Fibroblast of skin of left biceps (primary cell): ENCODE measurements at regions not wholly inside any gene's neighbourhood (a gene's known extent, or its start where the extent isn't known, plus 50 kb on each side); places are given as distances from the start of the nearest gene placed in this dataset.
"Not testable (repeated sequence)": the region's sequence is repeated elsewhere in the genome, so short reads cannot be mapped to it uniquely, and the experiment has no call there.

Experiments
- DNase-seq, 2 experiments: peaks; one replicate each; pipeline ENCODE4 v3.0.0-alpha.2; 2013; ENCODE audit warnings: low read depth in 2 of 2

DNA sequence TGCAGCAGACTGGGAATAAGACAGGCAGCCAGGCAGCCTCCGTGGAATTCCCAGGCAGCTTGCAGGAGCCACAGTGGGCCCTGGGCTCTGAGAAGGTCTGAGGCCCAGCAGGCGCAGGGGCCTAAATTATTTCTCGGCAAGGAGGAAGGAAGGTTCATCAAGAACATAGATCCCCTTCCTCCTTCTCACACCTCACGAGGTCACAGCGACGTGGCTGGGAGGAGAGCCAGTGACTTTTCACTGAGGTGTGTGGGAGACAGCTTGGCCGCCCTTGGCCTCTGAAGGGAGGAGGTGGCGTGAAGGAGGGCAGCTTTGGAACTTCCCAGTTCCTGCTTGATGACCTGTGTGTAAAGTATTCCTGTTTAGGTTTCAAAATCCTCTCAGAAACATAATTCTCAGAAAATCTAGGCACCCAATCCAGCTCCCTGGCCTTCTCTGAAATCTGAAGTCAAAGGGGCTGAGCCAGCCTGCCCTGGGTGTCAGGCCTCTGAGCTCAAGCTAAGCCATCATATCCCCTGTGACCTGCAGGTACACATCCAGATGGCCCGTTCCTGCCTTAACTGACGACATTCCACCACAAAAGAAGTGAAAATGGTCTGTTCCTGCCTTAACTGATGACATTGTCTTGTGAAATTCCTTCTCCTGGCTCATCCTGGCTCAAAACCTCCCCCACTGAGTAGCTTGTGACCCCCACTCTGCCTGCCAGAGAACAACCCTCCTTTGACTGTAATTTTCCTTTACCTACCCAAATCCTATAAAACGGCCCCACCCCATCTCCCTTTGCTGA, 161.0 kb downstream of the ADRA2C start:
- not testable (repeated sequence) for DNase-seq

DNA sequence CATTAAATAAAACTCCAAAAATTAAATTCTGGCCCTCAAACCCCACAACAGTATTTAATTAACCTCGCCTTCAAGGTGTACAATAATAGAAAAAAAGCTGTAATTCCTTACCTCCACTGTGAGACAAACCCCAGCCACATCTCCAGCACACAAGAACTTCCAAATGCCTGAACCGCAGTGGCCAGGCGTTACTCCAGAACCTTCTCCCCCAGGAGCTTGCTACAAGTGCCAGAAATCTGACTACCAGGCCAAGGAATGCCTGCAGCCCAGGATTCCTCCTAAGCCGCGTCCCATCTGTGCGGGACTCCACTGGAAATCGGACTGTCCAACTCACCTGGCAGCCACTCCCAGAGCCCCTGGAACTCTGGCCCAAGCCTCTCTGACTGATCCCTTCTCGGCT, 163.2 kb downstream of the ADRA2C start:
- DNase-seq: not testable (repeated sequence)

DNA sequence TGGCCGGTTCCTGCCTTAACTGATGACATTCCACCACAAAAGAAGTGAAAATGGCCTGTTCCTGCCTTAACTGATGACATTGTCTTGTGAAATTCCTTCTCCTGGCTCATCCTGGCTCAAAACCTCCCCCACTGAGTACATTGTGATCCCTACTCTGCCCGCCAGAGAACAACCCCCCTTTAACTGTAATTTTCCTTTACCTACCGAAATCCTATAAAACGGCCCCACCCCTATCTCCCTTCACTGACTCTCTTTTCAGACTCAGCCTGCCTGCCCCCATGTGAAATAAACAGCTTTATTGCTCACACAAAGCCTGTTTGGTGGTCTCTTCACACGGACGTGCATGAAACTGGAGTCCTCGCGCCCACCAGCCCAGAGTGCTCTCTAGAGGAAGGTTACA, 166.5 kb downstream of the ADRA2C start:
- not testable (repeated sequence) for DNase-seq

DNA sequence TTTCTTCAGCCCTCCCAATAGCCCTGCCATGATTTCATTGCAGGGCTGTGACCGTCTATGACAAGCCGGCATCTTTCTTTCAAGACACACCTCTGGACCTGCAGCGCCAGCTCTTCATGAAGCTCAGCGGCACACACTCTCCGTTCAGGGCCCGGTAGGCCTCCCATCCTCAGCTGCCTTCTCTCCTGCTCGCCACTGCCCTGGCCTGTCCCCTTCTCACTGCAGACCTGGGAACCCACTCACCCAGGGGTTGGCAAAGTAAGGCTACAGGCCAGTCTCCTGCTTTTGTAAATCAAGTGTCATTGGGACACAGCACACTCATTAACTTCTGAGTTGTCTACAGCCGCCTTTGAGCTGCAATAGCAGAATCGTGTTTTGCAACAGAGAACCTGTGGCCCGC, 169.2 kb downstream of the ADRA2C start:
- DNase-seq: not testable (repeated sequence)

- DNase-seq: no peak
These were observed 170.0 kb downstream of the ADRA2C start for GRCh38 chr4:3936184-3936583.

- DNase-seq: not testable (repeated sequence)
These were observed 171.8 kb downstream of the ADRA2C start for GRCh38 chr4:3937849-3938562.

GRCh38 chr4:3938676-3939075, 172.5 kb downstream of the ADRA2C start:
- DNase-seq: not testable (repeated sequence)

DNA sequence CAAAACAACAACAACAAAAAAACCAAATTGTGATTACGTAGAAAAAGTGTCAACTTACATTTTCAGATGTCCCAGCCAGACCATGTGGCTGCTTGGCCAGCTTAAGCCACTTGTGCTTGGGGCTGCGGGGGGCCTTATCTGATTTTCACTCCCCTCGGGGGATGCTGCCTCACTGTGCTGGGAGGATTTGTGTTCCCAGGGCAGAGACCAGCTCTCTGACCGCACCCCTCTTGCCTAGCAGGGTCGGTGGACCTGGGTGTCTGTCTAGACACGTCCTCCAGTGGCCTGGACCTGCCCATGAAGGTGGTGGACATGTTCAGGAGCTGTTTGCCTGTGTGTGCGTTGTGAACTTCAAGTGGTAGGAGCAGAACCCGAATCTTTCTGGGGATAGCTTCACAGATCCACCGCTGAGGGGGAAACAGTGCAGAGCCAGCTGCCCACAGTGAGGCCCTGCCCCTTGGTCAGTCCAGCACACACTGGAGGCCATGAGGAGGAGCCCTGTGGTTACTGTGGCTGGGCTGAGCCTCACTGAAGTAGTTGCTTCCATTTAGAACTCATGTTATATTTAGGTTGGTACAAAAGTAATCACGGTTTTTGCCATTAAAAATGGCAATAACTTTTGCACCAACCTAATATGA, 173.9 kb downstream of the ADRA2C start:
- DNase-seq: not testable (repeated sequence)

- DNase-seq: not testable (repeated sequence)
These were observed 175.7 kb downstream of the ADRA2C start for GRCh38 chr4:3941735-3942522.

- DNase-seq: not testable (repeated sequence)
These were observed 176.4 kb downstream of the ADRA2C start for GRCh38 chr4:3942569-3942971.

DNA sequence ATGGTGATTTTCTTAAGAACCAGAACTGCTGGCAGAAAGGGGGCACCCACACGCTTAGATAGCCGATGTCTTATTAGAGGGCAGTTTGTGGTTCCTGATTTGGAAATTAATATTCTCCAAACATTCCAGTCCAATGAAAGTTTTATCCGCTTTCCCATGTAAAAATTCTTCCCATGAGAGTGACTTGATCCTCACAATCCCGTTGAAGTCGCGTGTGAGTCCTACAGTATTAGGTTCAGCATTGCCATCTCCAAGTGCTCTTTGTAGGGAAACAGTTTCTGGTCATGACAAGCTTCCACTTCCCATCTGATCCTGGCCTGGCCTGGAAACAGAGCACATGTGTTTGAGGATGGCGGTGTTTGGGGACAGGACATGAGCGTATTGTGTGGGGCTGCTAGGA, 176.9 kb downstream of the ADRA2C start:
- not testable (repeated sequence) for DNase-seq

DNA sequence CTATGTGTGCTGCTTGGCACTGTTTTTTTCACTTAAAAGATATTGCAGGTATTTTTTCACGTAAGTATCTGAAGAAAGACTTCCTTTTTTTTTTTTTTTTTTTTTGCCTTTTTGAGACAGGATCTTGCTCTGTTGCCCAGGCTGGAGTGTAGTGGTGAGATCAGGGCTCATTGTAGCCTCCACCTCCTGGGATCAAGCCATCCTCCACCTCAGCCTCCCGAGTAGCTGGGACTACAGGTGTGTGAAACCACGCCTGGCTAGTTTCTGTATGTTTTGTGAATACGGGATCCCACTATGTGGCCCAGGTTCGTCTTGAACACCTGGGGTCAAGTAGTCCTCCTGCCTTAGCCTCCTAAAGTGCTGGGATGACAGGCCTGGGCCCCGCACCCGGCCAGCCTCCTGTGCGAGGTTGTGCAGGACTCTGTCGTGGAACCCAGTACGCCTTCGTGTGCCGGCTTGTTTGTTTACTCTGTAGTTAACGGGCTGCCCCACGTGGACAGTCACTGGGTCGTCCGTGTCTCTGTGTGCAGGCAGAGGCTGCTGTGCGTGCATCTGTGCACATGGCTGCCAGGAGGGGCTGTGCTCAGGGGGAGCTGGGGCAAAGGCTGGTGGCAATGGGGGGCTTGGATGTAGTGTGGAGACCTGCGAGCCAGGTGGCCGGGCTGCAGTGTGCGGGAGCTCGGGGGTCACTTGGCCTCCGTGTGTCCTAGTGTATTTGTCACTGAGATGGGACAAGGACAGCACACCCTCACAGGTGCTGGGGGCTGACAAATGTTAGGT, 179.5 kb downstream of the ADRA2C start:
- DNase-seq: no peak

GRCh38 chr4:3946553-3946952, 180.4 kb downstream of the ADRA2C start:
- not testable (repeated sequence) for DNase-seq

DNA sequence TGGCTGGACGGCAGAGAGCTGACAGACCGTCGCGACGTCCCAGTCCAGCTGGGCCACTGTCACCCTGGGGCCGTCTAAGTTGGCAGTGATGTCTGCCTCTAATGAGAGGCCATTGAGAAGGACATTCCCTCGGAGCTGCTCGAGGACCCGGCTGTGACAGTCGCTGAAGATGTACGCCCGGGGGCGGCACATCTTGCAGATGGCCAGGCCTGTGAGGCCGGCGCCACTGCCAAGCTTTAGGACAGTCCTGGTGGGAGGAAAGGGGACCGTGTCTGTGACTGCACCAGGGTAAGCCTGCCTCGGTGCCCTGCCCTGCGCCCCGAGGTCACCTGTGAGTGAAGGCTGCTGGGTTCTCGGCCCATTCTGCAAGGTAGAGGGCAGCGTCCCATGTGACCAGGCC, 181.6 kb downstream of the ADRA2C start:
- DNase-seq: not testable (repeated sequence)

- not testable (repeated sequence) for DNase-seq
These were observed 182.0 kb downstream of the ADRA2C start for GRCh38 chr4:3948210-3948609.

- DNase-seq: not testable (repeated sequence)
These were observed 183.7 kb downstream of the ADRA2C start for GRCh38 chr4:3949916-3950315.

DNA sequence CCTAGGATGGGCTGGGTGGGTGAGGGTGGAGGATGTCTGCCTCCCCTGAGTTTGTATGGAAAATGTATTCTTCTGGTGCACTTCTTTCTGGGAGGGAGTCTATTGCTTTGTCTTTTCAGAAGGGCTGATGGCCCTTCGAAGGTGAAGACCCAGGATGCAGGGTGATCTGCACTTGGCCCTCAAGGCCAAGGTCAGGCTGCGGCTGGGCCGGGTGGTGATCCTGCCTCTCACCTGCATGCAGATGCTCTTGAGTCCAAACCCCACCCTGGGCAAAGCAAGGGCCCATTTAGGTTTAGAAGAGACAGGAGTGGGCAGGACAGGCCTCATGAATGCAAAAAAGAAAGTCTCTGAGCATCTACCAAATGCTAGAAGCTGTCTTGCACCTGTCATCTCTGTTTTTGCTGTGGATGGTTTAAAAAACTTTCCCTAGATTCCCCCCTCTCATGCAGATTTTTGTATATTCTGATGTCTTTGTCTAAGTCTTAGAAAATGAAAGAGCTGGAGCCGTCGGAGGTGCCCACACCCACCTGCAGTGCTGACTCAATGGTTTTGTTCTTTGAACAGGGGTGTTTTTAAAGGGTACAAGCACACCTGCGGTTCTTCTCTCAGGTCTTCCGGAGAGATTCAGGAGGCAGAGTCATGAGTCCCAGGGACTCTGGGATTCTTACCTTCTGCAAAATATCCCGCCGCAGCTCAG, 186.4 kb downstream of the ADRA2C start:
- DNase-seq: not testable (repeated sequence)

GRCh38 chr4:3953140-3953489, 186.9 kb downstream of the ADRA2C start:
- DNase-seq: not testable (repeated sequence)

GRCh38 chr4:3954540-3955320, 188.5 kb downstream of the ADRA2C start:
- DNase-seq: peak; percentile 95
